Kidney glomerular epithelial cell (primary cell): ENCODE measurements at regions not wholly inside any gene's neighbourhood (a gene's known extent, or its start where the extent isn't known, plus 50 kb on each side); places are given as distances from the start of the nearest gene placed in this dataset.

Experiments
- DNase-seq: peaks from one replicate; lab custom pipeline; 2025; lab: John Stamatoyannopoulos, UW

GRCh38 chr2:163369111-163369510, 366.7 kb downstream of the FIGN start:
- DNase-seq: no peak

DNA sequence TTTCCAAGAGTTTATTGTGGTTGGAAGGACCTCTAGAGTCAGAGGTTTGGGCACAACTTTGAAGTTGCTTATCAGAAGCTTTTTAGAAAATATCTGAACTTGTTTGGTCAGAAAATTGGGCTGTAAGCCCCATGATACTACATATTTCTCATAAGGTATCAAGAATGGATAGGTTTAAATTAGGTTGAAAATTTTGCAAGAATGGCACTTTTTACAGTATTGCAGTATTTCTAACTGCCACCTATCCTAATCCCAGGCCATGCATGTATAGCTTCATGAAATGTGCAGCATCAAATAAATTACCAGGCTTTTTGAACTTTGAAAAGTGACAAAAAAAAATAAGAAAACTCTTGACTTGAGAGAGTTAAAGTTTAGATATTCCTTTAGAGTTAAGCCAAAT, 367.2 kb downstream of the FIGN start:
- DNase-seq: no peak

DNA sequence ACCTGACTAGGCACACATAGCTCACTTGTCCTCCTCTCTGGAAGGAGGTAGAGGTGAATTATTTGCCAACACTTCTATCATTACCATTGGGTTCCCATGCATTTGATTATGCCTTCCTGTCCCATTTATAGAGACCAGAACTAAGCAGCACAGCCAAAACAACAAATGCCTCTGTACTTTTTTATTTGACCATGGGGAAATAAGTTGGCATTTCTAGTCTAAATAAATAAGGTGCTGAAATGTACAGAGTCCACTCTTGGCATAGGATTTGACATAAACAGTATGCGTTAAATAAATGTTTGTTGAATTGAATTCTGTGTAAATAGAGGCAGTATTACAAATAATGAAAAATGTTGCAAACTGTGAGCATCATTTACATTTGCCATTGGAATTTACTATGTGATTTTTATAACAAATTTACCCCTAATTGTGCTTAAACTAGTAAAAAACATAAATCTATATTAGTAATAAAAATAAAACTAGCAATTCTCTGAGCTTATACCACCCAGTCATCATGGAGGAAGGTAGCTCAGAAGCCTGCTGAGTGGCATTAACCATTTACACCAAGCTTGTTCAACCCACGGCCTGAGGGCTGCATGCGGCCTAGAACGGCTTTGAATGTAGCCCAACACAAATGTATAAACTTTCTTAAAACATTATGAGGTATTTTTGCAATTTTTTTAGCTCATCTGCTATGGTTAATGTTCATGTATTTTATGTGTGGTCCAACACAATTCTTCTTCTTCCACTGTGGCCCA, 367.8 kb downstream of the FIGN start:
- DNase-seq: no peak

DNA sequence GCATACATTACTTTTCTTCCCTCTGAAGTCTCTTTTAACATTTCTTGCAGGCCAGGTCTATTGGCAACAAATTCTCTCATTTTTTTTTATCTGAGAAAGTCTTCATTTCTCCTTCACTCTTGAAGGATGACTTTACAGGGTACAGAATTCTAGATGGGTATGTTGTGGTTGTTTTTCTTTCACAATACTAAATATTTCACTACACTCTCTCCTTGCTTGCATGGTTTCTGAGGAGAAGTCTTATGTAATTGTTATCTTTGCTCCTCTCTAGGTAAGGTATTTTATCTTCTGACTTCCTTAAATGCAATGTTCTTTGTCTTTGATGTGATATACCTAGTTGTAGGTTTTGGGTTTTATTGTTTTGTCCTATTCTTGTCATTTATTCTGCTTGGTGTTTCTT, 371.1 kb downstream of the FIGN start:
- no peak for DNase-seq

DNA sequence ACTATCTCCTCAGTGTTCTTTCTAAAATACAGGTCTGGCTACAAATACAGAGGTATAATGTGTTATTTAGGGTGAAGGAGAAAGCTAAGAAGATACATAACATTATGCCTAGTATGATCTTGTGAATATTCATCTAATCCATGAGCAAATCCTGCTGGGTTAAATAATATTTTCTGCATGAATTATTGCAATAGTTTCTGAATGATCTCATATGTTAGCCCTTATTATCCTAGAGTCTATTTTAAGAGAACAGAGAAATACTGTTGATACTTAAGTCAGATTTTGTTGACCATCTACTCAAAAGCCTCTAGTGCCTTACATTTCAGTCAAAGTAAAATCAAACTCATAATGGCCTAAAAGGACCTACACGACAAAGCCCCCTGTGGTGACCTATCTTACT, 382.3 kb downstream of the FIGN start:
- DNase-seq: no peak

DNA sequence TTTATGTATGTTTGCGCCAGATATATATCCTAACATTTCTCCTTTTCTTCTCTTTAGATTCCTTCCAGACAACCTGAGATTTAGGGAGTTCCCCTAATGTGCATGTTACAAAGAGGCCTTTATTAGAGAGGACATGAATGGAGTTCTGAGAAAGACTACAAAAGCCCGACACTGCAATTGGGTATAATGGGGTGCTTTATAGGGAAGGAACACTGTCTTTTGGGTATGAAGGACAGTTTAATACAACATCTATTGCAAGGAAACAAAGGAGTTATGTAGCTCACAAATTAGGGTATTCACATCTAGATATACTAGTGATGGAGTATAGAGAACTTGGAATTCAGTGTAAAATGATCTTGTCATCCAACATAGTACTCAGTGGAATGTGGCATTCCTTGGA, 383.8 kb downstream of the FIGN start:
- no peak for DNase-seq

DNA sequence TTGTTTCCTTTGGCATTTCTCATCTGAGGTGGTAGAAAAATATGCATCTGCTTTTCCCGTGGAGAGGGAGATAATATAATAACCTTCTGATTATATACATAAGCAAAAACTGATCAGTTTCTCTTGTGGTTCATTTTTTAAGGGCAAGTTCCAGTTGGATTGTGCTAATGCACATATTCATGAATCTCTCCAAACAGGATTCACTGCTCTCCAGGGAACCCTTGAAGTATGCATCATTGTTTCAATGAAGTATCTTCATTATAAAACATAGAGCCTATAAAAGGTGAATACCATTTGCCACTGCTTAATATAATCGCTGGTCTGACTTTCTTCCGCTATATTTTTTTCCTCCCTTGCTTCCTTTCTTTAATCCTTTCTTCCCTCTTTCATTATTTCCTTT, 384.7 kb downstream of the FIGN start:
- no peak for DNase-seq

- peak; percentile 82 for DNase-seq
These were observed 386.9 kb downstream of the FIGN start for GRCh38 chr2:163348857-163349380.

DNA sequence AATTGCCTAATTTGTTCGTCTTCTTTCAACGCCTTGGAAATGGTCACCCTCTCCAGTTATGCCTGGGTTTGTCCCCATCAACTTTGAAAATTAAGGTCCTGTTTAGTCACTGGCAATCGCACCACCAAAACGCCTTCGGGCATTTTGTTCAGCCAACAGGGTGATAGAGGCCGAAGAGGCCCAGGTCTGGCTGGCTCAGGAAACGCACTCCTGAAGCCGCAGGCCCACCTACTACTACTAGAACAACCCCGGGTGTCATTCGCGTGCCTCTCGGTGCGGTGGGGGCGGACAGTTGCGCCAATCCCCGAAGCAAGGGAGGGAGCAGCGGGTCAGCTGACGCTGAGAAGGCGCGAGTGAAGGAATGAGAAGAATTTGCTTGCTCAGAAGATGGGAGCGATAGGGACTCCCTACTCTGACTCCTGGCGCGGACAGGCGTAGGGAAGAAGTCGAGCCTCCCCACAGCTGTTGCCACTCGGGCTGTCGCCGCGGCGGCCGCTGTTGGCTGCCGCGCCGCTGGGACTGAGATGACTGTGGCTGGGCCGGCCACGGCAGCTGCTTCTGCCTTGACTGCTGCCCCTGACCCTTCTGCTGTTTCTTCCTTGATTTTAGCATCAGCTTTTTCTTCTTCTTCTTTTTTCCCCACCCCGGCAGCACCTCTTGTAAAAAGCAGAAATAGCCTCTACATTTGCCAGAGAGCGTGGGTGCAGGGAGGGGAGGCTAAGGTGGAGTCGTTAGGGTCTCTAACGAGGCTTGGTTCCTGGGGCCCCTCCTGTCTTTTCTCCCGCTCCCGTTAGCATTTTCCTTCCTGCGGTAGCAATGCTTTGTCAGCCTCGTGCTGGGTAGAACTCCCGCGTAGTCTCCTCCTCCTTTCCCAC, 387.6 kb downstream of the FIGN start:
- peak; percentile 33 for DNase-seq

DNA sequence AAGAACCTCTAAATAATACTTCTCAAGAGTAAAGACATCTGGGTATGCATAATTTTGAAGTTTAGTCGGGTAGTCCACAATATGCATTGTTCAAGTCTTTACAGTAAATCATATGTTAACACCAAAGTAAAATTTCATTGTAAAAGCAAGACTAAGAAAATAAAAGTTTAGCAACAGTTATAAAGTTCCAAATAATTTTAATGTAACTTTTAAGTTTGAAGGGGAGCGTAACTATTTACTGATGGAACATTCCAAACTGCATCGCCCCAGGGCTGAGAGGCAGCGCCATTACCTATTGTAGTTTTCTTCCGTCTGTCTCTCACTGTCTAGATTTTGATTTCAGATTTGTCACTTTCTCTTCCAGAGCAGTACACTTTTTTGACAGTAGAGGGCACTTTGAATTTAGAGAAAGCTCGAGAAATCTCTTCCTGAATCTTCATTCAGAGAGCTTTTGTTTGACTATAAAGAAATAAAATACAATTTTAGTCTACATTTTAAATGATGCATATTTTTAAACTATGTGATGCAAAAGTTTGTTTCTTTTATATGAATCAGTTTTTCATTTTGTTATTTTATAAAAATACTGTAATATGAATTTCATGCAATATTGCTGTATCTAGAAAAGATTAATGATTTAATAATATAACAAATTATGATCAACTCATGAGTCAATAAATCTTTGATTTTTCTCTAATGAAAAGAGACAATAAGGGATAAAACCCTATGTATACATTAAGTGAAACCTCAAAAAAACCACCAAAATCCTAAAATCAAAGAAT, 389.8 kb downstream of the FIGN start:
- peak; percentile 79 for DNase-seq

DNA sequence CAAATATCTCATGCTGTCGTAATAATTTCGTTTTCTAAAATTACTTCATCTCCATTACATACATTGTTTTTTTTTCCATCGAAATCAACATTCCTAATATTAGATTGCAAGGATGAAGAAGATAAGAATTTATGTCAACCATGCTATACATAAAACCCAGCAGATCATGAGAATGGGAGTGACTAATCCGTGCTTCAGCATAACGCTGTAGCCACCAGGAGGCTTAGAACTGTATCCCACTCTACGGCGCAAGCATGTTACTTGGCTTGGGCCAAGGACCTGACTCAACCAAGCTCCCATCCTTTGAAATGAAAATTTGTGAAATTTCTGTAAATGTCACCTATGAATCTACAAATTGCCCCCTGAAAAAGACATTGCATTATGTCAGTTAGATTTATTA, 392.5 kb downstream of the FIGN start:
- DNase-seq: no peak

DNA sequence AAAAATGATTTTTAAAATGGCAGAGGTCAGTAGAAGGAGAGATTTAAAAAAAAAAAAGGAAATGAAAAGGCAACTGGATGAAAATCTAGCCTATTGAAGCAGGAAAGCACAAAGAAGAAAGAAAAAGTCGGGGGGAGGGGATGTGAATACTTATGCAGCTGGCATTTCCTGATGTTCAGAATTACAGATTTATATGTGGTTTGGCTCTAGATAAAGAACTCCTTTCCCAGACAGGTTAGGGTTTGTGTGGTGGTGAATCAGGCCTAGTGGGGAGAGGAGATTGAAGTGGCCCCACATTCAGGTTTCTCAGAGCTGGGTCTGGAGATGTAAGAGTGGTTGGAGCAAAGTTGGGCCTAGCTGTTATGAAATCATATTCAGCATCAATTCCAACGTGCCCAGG, 394.4 kb downstream of the FIGN start:
- peak; percentile 19 for DNase-seq

GRCh38 chr2:163338270-163338669, 397.5 kb downstream of the FIGN start:
- no peak for DNase-seq

GRCh38 chr2:163324677-163325076, 411.1 kb downstream of the FIGN start:
- no peak for DNase-seq

DNA sequence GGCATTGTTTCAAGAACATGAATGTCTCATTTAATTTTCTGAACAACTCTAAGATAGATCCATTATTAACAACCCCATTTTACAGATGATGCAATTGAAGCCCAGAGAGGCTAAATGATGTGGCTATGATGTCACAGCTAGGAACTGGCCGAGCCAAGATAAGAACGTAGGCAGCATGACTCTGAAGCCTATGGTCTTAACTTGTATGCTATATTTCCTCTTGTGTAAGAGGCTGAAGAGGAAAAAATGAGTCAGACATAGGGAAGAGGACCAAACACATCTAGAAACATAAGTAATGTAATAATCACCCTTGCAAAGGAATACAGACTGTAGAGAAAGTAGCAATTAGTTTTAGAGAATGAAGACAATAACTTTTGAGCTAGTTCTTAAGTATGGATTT, 416.8 kb downstream of the FIGN start:
- DNase-seq: no peak

DNA sequence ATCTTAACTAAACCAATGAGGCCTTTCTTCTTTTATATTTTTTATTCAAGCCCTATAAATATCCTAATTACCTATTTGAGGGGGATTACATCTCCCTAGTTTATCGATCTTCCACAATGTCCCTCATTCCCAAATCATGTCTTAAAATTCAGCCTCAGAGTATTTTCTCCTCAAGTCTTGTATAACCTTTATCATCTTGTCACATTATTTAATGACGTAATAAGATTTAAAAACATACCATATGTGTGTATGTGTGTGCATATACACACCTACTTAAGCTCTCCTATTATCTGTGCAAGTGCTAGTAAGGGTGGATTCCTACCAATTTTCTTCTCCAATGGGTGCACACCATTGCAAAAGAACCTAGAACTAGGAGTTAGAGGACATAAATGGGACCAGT, 421.1 kb downstream of the FIGN start:
- DNase-seq: no peak

DNA sequence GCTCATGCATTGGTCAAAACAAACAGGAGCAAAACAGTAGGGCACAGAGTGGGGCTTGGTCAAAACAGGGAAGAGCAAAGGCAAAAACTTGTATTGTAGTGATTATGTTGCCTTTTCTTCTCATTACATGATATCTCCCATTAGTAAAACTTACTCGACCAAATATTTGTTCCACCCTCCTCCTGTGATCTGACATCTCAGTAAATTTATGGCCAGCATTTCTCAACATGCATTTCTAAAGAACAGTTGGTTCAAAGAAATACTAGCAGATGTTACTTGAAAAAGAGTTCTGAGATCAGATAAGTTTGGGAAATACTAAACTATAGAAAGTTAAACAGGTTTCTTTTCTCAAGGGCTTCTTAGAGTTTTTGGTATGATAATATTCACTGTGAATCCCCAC, 423.1 kb downstream of the FIGN start:
- DNase-seq: no peak

GRCh38 chr2:163306647-163307046, 429.2 kb downstream of the FIGN start:
- no peak for DNase-seq

GRCh38 chr2:163302141-163302540, 433.7 kb downstream of the FIGN start:
- no peak for DNase-seq

DNA sequence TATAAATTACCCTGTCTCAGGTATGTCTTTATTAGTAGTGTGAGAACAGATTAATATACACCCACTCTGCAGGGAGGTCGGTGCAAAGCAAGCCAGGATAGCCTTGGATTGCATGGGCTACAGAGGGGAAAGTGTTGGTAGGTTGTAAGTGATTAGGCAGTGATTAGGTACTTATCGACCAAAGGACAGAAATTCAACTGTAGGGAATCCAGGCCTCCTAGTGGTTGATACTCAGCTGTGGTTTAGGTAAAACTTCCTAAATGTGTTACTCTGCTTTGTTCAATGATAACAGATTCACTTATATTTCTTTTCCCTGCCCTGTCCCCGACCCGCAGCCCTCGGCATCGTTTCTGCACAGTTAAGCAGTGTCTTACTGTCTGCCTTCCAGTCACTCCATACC, 444.0 kb downstream of the FIGN start:
- no peak for DNase-seq

- no peak for DNase-seq
These were observed 443.1 kb upstream of the KCNH7 start for GRCh38 chr2:163281717-163282116.

- no peak for DNase-seq
These were observed 430.9 kb upstream of the KCNH7 start for GRCh38 chr2:163269374-163270021.
